Kidney glomerular epithelial cell (primary cell): ENCODE measurements at regions not wholly inside any gene's neighbourhood (a gene's known extent, or its start where the extent isn't known, plus 50 kb on each side); places are given as distances from the start of the nearest gene placed in this dataset.
"Not testable (repeated sequence)": the region's sequence is repeated elsewhere in the genome, so short reads cannot be mapped to it uniquely, and the experiment has no call there.

Source experiments
- DNase-seq: peaks from one replicate; lab custom pipeline; 2025; lab: John Stamatoyannopoulos, UW

GRCh38 chr15:56808160-56808559 is 74.9 kb upstream of the ZNF280D start:
- no peak for DNase-seq

- no peak for DNase-seq
Observed at GRCh38 chr15:56806148-56806536, 72.8 kb upstream of the ZNF280D start.

GRCh38 chr15:56805466-56806147 is 72.3 kb upstream of the ZNF280D start:
- peak; percentile 80 for DNase-seq

- no peak for DNase-seq
Observed at GRCh38 chr15:56804938-56805337, 71.6 kb upstream of the ZNF280D start.

GRCh38 chr15:56804279-56804678 is 71.0 kb upstream of the ZNF280D start:
- DNase-seq = no peak

- DNase-seq = no peak
Observed at GRCh38 chr15:56802161-56802560, 68.9 kb upstream of the ZNF280D start.

- DNase-seq = no peak
Observed at GRCh38 chr15:56798639-56799038, 65.3 kb upstream of the ZNF280D start.

- DNase-seq = no peak
Observed at GRCh38 chr15:56797720-56798275, 64.5 kb upstream of the ZNF280D start.

GRCh38 chr15:56795502-56795901 is 62.2 kb upstream of the ZNF280D start:
- no peak for DNase-seq

- DNase-seq = no peak
Observed at GRCh38 chr15:56794553-56795329, 61.4 kb upstream of the ZNF280D start.

- DNase-seq = no peak
Observed at GRCh38 chr15:56794165-56794552, 60.9 kb upstream of the ZNF280D start.

- no peak for DNase-seq
Observed at GRCh38 chr15:56792211-56792610, 58.9 kb upstream of the ZNF280D start.

- DNase-seq = not testable (repeated sequence)
Observed at GRCh38 chr15:56791521-56791920, 58.2 kb upstream of the ZNF280D start.

GRCh38 chr15:56788359-56788758 is 55.0 kb upstream of the ZNF280D start:
- DNase-seq = no peak

GRCh38 chr15:56786966-56787365 is 53.7 kb upstream of the ZNF280D start:
- DNase-seq = no peak

GRCh38 chr15:56783857-56784661 is 50.8 kb upstream of the ZNF280D start:
- DNase-seq = no peak

GRCh38 chr15:56783156-56783856 is 50.0 kb upstream of the ZNF280D start:
- DNase-seq = no peak
